NOMO-1 treated with dmso at 0.1 percent for 144 hours (cell line): ENCODE measurements at regions not wholly inside any gene's neighbourhood (a gene's known extent, or its start where the extent isn't known, plus 50 kb on each side); places are given as distances from the start of the nearest gene placed in this dataset.

Experiments used
- DNase-seq: peaks from one replicate; lab custom pipeline; 2025; ENCODE audit not compliant: unreplicated experiment; lab: John Stamatoyannopoulos, UW

DNA sequence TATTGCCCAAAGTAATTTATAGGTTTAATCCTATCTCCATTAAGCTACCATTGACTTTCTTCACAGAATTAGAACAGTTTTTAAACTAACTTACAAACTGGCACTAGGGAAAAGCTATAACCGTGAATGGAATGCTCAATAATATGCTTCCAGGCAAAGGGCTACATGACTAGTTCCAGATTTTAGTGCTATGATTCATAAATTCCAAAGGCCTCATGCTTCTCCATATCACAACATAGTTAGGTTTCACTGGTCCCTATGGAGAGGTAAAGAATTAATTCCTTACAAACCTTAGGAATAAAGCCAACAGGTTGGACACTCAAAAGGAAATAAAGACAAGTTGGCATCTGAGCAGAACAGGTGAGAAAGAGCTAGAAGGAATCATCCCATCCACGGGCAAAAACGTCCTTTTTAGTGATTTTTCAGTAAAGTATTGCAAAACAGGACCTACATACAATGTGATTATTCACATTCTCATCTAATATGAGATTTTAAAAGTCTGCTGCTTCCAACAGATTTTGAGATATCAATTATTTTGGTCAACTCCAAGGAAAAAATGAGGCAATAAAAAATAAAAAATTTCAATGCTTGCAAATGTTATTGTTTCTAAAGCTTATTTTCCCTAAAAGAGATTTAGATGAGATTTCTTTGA lies 97.0 kb upstream of the TARS1 start:
- no peak for DNase-seq

DNA sequence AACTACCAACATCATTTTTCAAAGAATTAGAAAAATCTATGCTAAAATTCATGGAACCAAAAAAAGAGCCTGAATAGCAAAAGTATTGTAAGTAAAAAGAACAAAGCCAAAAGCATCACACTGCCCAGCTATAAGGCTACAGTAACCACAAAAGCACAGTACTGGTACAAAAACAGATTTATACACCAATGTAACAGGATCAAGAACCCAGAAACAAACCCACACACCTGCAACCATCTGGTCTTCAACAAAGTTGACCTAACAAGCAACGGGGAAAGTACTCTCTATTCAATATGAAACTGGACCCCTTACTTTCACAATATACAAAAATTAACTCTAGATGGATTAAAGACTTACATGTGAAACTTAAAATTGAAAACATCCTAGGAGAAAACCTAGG lies 94.2 kb upstream of the TARS1 start:
- no peak for DNase-seq

DNA sequence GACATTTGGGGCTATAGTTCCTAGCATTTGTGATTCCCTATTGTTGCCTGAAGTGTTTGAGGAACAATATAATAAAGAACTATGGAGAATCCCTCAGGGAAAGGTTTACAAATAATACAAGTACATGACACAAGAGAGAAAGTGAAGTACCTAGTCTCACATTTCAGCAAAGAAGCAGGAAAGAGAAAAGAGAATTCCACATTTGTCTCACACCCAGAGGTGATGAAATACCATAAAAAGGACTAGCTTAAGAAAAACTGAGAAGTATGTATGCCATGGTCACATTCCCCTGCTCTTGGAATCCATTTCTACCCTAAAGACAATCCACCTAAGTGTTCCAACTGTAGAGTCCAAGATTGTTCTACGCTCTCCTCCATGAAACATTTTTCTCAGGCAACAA lies 79.0 kb upstream of the TARS1 start:
- DNase-seq, result no peak

DNA sequence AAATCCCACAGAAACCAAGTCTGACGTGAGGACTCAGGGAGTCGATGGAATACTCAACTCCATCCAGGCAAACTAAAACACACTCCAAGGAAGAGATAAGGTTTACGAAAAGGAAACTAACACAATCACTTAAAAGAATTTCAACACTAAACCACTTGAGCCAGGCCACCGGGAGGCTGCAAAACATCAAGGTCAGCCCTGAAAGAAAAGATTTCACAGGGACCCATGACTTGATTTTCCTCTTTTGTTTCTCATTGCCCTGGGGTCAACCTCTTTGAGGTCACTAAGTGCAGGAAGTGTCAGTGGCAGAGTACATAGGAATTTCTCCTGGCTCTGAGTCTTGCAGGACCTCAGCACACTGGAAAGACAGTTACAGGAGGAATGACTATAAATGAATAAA lies 77.8 kb upstream of the TARS1 start:
- DNase-seq, result peak; percentile 37

DNA sequence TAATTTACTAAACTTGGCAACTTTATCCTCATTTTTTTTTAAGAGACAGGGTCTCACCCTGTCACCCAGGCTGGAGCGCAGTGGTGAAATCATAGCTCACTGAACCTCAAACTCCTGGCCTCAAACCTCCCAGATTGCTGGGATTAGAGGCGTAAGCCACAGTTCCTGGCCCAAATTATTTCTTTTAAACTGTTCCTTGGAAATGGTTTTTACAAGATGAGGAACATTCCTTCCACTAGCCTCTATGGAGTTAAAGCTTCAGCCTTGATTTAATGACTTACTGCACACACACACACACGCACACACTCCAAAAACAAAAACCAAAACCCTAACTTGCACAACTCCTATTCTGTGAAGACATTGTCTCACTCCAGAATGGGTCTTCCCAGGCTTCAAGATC lies 77.2 kb upstream of the TARS1 start:
- DNase-seq, result no peak

DNA sequence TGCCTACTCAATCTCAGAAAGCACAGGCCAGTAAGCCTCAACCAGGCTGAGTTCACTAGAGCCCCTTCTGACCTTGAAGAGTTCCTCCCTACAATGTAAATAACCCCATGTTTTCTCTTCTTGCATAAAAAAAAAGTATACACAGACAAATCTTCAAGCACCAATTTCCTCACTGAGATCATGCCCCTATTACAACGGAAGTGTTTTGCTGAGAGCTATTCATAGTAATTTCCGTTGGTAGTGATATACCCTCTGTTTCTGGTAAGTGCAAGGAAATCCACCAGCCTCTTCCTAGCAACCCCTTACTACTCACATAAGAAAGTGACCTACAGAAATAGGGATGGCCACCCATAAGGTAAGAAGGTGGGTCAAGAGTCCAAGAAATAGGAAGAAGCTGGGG lies 76.4 kb upstream of the TARS1 start:
- peak; percentile 85 for DNase-seq

DNA sequence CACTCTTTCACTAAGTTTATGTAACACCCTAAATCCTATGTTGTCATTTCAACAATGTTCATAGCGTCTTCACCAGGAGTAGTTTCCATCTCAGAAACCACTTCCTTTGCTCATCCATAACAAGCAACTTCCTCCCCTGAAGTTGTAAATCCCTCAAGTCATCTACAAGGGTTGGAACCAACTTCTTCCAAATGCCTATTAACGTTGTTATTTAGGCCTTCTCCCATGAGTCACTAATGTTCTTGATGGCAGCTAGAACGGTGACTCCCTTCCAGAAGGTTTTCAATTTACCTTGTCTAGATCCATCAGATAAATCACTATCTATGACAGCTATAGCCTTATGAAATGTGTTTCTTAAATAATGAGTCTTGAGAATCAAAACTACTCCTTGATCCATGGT lies 73.3 kb upstream of the TARS1 start:
- DNase-seq, result peak; percentile 92

DNA sequence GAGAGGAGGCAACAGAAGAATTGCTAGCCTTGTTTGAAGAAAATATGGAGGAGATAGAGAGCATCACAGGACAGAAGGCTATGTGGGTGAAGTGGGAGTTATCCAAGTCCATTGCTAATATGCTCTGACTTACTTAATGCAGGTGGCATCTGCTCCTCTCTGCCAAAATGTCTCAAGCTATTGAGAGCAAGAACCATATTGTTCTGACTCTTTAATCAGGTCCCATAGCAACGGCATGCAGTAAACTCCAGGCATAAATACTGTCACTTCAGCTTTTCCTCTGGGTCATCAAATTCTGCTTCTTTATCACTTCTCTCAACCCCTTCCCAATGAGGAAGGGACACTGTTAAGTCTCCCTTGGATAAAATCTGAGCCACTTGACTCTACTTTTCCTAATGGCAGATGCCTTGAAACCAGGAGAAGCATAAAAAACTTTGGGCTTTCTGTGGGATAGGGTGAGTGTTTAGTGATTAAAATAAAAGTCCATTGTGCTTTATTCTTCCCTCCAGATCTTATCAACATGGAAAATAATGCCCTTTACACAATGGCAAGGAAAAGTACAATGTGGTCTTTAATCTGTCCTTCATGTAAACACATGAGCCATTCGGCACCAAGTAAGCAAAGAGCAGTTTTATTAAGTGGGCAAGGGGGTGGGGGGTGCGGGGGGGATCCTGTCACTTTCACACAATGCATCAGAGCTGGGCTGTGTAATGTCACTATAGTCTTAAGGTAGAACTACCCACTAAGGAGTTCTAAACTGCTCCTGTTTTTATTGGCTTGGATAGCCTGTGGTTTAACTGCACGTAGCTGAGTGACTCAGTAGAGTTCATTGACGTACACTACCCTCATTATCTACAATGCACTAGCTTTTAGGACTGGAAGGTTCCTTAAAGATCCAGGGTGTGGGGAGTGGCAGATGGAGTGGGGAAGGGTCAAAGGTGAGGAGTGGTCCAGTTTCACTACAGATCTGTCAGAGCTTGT lies 71.0 kb upstream of the TARS1 start:
- DNase-seq, result peak; percentile 84

DNA sequence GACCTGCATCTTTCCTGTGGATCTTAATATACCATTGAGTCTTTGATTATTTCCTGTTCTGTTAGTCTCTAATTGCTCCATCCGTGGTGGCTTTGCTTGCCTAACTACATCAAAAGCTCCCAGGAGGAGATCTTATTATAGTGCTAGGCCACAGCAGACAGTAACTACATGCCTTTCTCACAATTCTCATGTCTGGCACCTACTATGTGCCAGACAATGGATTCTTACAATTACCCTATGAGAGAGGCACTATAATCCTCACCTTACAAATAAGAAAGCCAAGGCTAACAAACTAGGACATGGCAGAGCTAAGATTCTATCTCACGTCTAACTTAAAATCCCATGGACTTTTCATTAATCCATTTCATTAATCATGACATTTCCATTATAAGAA lies 70.3 kb upstream of the TARS1 start:
- peak; percentile 84 for DNase-seq

DNA sequence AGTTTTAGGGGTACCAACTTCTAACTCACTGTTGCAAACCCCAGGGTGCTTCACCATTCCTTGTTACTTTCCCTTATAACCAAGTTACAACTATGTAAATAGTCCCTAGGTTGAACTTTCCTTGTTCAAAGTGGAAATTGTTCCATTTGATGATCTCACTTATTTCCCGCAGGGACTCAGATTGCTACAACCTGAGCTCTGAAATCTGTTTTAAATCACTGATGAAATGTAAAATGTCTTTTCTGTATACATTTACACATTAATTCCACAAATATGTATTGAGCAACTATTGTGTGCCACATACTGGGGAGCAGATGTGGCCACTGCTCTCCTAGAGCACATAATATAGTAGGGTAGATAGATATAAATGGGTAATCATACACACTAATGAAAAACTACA lies 69.1 kb upstream of the TARS1 start:
- no peak for DNase-seq

DNA sequence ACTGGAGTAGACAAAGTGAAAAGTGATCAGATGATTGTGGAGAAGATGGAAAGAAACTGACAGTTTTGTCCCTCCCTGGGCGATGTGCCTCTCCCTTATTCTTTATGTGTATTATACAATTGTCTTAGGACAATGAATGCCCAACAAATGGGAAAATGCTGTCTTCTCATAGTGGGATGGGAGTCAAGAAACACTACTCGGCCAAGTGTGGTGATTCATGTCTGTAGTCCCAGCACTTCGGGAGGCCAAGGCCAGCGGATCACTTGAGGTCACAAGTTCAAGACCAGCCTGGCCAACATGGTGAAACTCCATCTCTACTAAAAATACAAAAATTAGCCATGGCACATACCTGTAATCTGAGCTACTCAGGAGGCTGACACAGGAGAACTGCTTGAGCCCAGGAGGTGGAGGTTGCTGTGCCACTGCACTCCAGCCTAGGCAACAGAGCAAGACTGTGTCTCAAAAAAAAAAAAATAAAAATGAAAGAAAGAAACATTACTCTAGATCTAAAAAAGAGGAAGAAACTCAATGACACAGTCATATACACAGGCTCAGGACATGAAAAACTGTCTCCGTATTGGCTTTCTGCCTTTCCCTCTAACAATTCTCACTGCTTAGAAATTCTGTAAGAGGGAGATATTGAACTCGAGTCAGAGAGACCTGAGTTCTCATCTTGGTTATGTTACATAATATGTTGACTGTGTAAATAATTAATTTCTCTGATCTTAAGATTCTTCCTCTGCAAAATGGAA lies 67.9 kb upstream of the TARS1 start:
- DNase-seq, result peak; percentile 25

DNA sequence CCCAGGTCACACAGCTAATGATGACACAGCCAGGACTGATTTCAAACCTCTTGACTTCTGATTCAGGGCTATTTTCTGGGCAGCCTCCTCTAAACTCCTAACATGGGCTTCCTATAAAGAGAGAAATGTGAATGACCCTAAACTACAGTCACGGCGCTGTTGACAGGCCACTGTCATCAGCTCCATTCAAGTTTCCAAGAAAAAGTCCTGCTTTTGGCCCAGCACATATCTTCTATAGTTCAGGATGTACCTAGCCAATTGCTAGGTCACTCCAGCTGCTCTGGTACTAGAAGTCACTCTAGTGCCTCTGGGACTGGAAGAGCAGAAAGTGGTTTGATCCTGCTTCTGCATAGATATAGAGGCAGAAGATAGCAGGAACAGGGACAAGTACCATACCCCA lies 64.9 kb upstream of the TARS1 start:
- no peak for DNase-seq

DNA sequence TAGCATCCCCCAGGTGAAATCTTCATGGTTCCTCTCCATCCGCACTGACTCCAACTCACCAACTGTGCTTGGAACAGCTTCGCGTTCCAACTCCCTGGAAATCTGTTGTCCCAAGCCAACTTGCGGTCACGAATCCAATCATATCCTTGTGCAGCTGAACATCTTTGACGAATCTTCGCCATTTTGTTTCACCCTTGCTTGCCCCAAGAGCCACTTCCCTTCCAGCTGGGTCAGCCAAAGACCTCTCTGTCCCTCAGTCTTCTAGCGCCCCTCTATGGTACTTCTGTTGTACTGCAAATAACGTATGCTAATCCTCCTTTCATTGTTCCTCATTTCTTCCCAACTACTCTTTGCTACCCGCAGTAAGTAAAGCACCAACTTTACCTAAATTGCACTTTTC lies 61.0 kb upstream of the TARS1 start:
- DNase-seq, result peak; percentile 93

DNA sequence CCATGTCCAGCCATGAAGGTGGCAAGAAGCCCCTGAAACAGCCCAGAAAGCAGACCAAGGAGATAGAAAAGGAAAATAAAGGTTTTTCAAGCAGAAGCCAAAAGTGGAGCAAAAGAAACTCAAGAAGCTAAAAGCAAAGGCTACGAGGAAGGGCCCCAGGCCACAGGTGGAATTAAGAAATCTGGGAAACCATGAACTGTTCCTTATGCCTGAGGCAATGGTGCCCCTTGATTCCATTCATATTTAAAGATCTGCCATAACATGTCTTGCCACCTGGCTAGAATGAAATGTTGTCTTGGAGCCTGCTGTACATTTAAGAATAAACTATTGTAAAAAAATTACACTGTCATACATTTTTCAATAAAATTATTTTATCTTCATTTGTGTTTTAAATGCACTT lies 59.5 kb upstream of the TARS1 start:
- no peak for DNase-seq
